Muscle of leg (tissue), 3 donors: ENCODE measurements at regions not wholly inside any gene's neighbourhood (a gene's known extent, or its start where the extent isn't known, plus 50 kb on each side); places are given as distances from the start of the nearest gene placed in this dataset.
A peak's percentile ranks its signal among the peaks of the same experiment; 100 is the strongest.
"Not testable (repeated sequence)": the region's sequence is repeated elsewhere in the genome, so short reads cannot be mapped to it uniquely, and the experiment has no call there.

Experiments used
- DNase-seq: peaks from one replicate; pipeline ENCODE4 v3.0.0; 2013
- H3K27ac ChIP-seq: one replicate; pipeline ENCODE4 v1.5.1; 2013; ENCODE audit warnings: mild to moderate bottlenecking, low read length, control low read depth
- H3K27me3 ChIP-seq: one replicate; pipeline ENCODE4 v1.6.1; 2013; ENCODE audit warnings: low read length; ENCODE audit not compliant: control insufficient read depth, insufficient read depth
- H3K36me3 ChIP-seq: one replicate; pipeline ENCODE4 v1.6.1; 2013; ENCODE audit warnings: low read length; ENCODE audit not compliant: control insufficient read depth, insufficient read depth
- H3K4me1 ChIP-seq: one replicate; pipeline ENCODE4 v1.6.1; 2013; ENCODE audit warnings: low read length; ENCODE audit not compliant: control insufficient read depth, insufficient read depth
- H3K4me3 ChIP-seq: one replicate; pipeline ENCODE4 v1.5.1; 2013; ENCODE audit warnings: low read length, control low read depth
- H3K9me3 ChIP-seq: replicated peaks from 2 replicates; pipeline ENCODE4 v1.6.1; 2013; ENCODE audit warnings: low read depth, low read length; ENCODE audit not compliant: control insufficient read depth
- WGBS: methylation state at CpG from one replicate; pipeline ENCODE4 v1.1.5; 2013; ENCODE audit warnings: missing lambda C conversion rate; ENCODE audit not compliant: insufficient coverage; 5-methylcytosine and 5-hydroxymethylcytosine counted together

GRCh38 chr1:68819190-68819829 is 322.4 kb upstream of the DEPDC1 start:
- Histone ChIP-seq H3K4me1 (no peaks in the 10 kb centered on the region), H3K36me3 (no peaks in the 10 kb centered on the region), H3K27me3 (no peaks in the 10 kb centered on the region), H3K27ac (no peak overlapping the region), H3K9me3 (no peaks in the 10 kb centered on the region), H3K4me3 (no peak overlapping the region)
- no peak for DNase-seq
- WGBS, result 73% methylated on average over 2 of the region's 4 CpGs

GRCh38 chr1:68820151-68820550 is 323.3 kb upstream of the DEPDC1 start:
- no peaks in the 10 kb centered on the region for H3K27me3 ChIP-seq
- peak; percentile 8 for DNase-seq
- H3K9me3 ChIP-seq, result no peaks in the 10 kb centered on the region
- no peak overlapping the region for H3K27ac ChIP-seq
- H3K4me3 ChIP-seq, result no peak overlapping the region
- no peaks in the 10 kb centered on the region for H3K4me1 ChIP-seq
- WGBS, result 30% methylated on average over 1 of the region's 1 CpG
- no peaks in the 10 kb centered on the region for H3K36me3 ChIP-seq

- Histone ChIP-seq H3K4me3 (no peak overlapping the region), H3K36me3 (no peaks in the 10 kb centered on the region)
Observed at GRCh38 chr1:68826836-68827235, 330.0 kb upstream of the DEPDC1 start.

GRCh38 chr1:68827261-68827660 is 330.4 kb upstream of the DEPDC1 start:
- H3K4me1 ChIP-seq, result no peaks in the 10 kb centered on the region
- H3K36me3 ChIP-seq, result no peaks in the 10 kb centered on the region
- no peaks in the 10 kb centered on the region for H3K27me3 ChIP-seq
- H3K4me3 ChIP-seq, result no peak overlapping the region
- peaks cover 2% of the 10 kb centered on the region for H3K9me3 ChIP-seq
- H3K27ac ChIP-seq, result no peak overlapping the region
- no peak for DNase-seq
- 100% methylated on average over 1 of the region's 2 CpGs for WGBS

More at GRCh38 chr1:68826836-68827235, 330.0 kb upstream of the DEPDC1 start:
- Histone ChIP-seq H3K4me1 (no peaks in the 10 kb centered on the region), H3K9me3 (peaks cover 2% of the 10 kb centered on the region), H3K27me3 (no peaks in the 10 kb centered on the region), H3K27ac (no peak overlapping the region)
- no peak for DNase-seq

- Histone ChIP-seq H3K4me1 (no peaks in the 10 kb centered on the region), H3K27ac (no peak overlapping the region)
- no CpG with 5 or more reads among the region's 3 CpGs for WGBS
Observed at GRCh38 chr1:68828013-68828412, 331.1 kb upstream of the DEPDC1 start.

GRCh38 chr1:68831281-68831680 is 334.4 kb upstream of the DEPDC1 start:
- no peaks in the 10 kb centered on the region for H3K4me1 ChIP-seq
- WGBS, result no CpG with 5 or more reads among the region's 1 CpG
- no peak overlapping the region for H3K27ac ChIP-seq
- H3K27me3 ChIP-seq, result no peaks in the 10 kb centered on the region
- no peak overlapping the region for H3K4me3 ChIP-seq
- DNase-seq, result no peak
- H3K9me3 ChIP-seq, result peaks cover 2% of the 10 kb centered on the region
- no peaks in the 10 kb centered on the region for H3K36me3 ChIP-seq

More at GRCh38 chr1:68828013-68828412, 331.1 kb upstream of the DEPDC1 start:
- no peak for DNase-seq
- H3K27me3 ChIP-seq, result no peaks in the 10 kb centered on the region
- H3K36me3 ChIP-seq, result no peaks in the 10 kb centered on the region
- H3K9me3 ChIP-seq, result peaks cover 2% of the 10 kb centered on the region
- H3K4me3 ChIP-seq, result no peak overlapping the region

- no peaks in the 10 kb centered on the region for H3K4me1 ChIP-seq
- 60% methylated on average over 1 of the region's 3 CpGs for WGBS
- no peaks in the 10 kb centered on the region for H3K9me3 ChIP-seq
Observed at GRCh38 chr1:68848017-68848416, 351.1 kb upstream of the DEPDC1 start.

GRCh38 chr1:68868606-68869005 is 371.7 kb upstream of the DEPDC1 start:
- Histone ChIP-seq H3K36me3 (no peaks in the 10 kb centered on the region), H3K27ac (no peak overlapping the region), H3K4me1 (no peaks in the 10 kb centered on the region), H3K27me3 (no peaks in the 10 kb centered on the region), H3K9me3 (peaks cover 5% of the 10 kb centered on the region), H3K4me3 (no peak overlapping the region)
- WGBS, result no CpG with 5 or more reads among the region's 2 CpGs
- no peak for DNase-seq

More at GRCh38 chr1:68848017-68848416, 351.1 kb upstream of the DEPDC1 start:
- no peaks in the 10 kb centered on the region for H3K27me3 ChIP-seq
- H3K36me3 ChIP-seq, result no peaks in the 10 kb centered on the region
- no peak overlapping the region for H3K4me3 ChIP-seq
- no peak for DNase-seq
- H3K27ac ChIP-seq, result no peak overlapping the region

GRCh38 chr1:68873144-68873543 is 376.3 kb upstream of the DEPDC1 start:
- no CpG with 5 or more reads among the region's 2 CpGs for WGBS
- Histone ChIP-seq H3K27me3 (no peaks in the 10 kb centered on the region), H3K36me3 (no peaks in the 10 kb centered on the region), H3K27ac (no peak overlapping the region), H3K9me3 (no peaks in the 10 kb centered on the region), H3K4me1 (no peaks in the 10 kb centered on the region), H3K4me3 (no peak overlapping the region)
- no peak for DNase-seq

GRCh38 chr1:68881330-68882194 is 384.7 kb upstream of the DEPDC1 start:
- H3K27ac ChIP-seq, H3K27me3 ChIP-seq, H3K9me3 ChIP-seq, DNase-seq, H3K4me3 ChIP-seq, H3K36me3 ChIP-seq, H3K4me1 ChIP-seq: not testable (repeated sequence)
- WGBS, result 85% methylated on average over 15 of the region's 29 CpGs
